ENCODE measurements at regions not wholly inside any gene's neighbourhood (a gene's known extent, or its start where the extent isn't known, plus 50 kb on each side); places are given as distances from the start of the nearest gene placed in this dataset.
"Not testable (repeated sequence)": the region's sequence is repeated elsewhere in the genome, so short reads cannot be mapped to it uniquely, and the experiment has no call there.

DNA sequence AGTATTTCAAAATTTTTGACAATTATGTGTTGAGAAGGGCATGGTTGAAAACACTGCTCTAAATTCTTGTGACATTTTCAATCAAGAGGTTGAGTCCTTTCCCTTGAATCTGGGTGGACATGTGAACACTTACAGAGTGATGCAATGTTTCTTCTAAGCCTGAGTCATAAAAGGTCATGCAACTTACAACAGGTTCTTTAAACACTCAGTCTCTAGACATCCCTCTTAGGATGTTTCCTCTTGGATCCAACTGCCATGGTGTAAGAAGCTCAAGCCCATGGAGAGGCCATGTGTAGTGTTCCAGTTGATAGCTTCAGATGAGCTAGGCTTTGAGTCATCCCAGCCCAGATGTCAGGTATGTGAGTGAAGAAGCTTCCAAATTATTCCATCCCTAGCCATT, 232.2 kb upstream of the MAOA start:
- no peak for DNase-seq

DNA sequence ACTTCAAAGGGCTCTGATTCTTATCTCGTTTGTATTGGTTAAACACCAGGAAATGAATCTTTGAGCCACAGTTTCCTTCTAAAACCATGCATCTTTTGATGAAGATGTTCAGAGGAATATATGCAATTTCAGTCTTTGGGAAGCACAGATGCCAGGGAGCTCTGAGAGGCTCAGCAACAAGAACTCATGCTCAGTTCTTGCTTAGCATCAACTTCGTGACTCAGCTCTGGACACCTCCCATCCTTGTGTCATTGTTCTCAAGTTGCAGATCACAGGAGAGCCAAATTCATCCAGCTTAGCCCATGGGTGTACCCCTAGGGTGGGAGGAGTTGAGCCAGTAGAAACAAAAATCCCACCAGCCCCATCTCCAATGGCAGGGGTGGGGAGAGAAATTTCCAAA, 219.6 kb upstream of the MAOA start:
- no peak for DNase-seq

DNA sequence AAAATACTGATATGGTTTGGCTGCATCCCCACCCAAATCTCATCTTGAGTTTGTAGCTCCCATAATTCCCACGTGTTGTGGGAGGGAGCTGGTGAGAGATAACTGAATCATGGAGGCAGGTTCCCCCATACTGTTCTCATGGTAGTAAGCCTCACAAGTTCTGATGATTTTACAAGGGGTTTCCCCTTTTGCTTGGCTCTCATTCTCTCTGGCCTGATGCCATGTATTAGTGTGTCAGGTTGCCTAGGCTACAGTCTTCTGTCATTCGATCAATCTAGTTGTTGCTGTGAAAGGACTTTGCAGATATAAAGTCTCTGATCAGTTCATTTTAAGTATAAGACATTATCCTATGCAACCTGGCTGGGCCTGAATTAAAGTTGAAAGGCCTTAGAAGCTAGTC, 209.3 kb upstream of the MAOA start:
- DNase-seq, result no peak

DNA sequence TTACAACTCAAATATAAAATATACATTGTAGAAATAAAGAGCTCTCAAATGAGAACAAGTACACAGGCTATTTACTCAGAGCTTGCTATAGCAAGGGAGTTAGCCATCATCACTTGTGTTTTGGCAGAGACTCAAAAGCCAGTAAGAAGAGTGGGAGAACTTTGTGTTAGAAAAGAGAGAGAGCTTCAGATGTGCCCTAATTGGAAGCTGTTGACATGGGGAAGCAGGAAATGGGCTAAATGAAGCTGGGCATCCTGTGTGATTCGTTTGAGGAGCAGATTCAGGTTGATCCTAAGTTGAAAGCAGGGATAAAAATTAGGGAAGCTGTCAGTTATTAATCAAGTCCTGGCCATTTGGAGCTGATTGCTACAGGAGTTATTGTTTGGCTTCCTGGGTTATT, 207.4 kb upstream of the MAOA start:
- DNase-seq, result no peak

DNA sequence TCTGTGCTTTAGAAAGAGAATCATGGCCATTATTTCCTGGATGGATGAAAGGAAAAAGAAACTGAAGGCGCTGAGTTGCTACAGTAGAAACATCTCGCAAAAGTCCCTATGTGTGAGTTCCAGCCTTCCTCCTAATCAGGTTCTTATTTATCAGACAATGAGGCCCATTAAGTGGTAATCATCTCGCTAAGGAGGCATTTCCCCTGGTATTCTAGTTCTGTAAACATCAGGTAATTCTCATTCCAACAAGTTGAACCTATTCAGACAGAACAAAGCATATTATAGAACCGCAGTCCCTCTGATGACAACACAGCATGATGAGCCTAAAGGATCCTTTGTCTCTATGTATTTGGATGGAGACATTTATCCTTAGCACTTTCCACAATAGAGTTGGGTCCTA, 205.7 kb upstream of the MAOA start:
- no peak for DNase-seq

DNA sequence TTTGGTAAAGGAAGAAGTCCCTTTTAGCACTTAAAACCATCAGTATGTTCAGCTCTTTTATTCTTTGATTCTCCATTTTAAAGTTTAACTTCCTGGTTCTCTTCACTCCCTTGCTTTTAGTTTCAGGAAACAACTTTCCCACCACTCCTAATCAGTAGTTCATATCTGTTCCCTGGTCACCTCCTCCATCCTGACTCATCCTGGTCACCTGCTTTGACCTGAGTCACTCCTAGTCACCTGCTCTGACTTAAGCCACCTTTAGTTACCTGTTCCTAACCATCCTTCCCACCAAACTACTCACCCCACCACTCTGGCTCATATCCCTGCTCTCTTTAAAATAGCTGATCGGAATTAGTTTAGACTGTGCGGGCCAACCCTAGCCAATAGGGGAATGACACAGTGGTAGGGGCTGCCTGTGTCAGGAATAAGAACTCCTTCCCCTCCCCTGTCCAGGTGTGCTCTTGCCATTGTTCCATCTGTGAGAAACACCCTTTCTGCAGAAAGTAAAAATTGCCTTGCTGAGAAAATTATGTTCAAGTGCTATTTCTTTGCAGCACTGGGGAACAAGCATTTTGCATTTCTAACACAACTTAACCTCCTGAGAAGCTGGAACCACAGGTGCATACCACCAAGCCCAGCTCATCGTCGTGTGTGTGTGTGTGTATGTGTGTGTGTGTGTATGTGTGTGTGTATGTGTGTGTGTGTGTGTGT, 204.0 kb upstream of the MAOA start:
- not testable (repeated sequence) for DNase-seq

DNA sequence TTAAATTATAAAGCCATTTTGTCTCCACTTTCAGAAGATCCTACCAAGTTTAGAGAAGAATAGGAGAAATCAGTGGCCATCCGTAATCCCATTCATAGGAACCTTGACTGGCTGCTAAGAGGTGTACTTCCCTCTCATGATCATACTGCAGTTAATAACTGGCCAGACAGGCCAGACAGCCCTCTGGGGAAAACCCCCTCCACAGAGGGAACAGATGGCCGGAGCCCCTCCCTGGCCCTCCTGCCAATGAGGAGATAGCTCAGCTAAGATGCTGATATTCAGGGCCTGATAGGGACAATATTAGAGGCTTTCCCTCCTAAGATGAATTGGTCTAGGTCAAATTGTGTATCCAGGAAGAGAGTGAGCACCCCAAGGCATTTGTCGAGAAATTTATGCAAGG, 200.0 kb upstream of the MAOA start:
- no peak for DNase-seq

DNA sequence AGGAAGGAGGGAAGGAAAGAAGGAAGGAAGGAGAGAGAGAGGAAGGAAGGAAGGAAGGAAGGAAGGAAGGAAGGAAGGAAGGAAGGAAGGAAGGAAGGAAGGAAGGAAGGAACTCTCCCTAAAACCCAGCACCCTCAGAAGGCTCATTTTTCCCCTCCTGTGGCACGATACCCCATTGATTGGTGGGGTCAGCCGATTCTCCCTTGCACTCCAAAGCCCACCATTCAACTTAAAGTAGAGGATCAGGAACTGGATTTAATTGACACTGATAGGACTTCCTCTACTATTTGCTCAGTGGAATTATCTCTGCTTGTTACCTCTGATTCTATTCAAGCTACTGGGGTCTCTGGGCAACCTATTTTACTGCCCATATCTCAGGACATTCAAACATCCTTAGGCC, 199.2 kb upstream of the MAOA start:
- no peak for DNase-seq

DNA sequence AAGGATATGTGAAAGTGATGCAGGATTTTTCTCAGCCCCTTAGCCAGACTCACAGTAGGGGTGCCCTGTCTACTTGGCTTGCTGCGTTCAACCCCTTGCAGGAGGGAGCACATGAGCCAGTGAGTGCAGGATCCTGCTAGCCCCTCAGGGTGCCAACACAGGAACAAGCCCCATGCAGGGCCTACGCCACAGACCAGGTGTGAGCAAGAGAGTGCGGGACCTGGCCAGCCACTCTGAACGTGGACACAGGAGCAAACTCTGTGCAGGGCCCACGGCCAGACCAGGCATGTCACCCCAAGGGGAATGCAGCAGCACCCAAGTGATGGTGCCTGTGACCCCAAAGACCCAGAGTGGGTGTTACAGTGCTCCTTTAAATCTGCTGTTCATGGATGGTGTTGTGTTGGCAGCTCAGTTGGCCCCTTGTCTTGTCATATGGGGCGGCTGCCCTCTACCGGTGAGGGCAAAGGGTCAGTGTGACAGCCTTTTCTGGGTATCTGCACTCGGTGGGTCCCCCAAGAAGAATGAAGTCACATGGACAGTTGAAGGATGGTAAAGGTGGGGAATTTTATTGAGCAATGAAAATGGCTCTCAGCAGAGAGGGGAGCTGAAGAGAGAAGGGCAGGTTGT, 188.4 kb upstream of the MAOA start:
- no peak for DNase-seq

DNA sequence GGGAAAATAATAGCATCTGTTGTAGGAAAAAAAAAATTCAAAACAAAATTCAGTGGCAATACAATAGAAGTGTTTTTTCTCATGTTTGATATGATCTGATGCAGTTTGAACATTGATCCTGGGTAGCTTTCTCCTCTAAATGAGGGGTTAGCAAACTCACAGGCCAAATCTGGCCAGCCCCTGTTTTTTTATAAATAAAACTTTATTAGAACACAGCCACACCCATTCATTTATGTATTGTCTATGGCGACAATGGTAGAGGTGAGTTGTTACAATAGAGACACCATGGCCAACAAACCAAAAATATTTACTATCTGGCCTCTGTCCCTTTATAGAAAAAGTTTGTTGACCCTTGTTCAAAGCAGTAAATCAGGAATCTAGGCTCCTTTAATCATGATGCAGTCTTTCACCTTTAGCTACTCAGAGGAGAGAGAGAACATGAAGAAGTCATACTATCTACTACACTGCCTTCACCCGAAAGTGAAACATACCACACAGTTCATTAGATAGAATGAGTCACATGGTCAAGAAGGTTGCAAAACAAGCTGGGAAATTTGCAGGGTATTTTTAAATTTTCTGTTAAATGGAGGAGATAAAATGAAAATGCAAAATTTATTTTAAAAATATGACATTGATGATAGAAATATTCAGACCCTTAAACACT, 186.6 kb upstream of the MAOA start:
- DNase-seq, result no peak

DNA sequence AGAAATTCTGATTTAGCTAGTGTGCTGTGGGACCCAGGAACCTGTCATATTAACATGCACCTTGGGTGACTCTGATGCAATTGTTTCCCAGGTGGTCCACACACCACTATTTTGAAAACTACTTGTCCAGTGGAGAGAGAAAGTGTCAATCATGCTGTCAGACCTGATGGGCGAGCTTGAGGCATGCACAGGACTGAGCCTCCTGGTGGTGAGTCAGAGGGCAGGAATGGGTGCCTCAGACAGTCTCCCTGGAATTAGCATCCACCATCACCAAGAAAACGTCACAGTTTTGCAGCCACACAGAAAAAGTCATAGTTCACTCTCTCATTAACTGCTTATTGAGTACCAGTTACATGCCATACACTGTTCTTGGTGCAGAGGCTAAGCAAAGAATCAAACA, 181.8 kb upstream of the MAOA start:
- DNase-seq, result no peak

DNA sequence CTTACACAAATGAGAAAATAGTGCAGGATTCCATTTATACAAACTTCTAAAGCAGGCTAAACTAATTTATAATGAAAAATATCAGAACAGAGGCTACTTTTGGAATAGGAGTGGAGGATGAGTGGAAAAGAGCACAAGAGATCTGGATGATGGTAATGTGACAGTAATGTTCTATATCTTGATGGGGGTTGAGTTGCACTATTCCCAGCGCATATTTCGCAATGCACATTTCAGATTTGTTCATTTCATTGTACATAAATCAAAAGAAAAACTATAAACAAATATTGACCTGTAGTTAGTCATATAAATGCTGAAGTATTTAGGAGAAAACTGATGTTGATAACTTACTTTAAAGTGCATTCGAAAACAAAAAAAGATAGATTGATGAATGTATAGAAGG, 177.0 kb upstream of the MAOA start:
- no peak for DNase-seq

DNA sequence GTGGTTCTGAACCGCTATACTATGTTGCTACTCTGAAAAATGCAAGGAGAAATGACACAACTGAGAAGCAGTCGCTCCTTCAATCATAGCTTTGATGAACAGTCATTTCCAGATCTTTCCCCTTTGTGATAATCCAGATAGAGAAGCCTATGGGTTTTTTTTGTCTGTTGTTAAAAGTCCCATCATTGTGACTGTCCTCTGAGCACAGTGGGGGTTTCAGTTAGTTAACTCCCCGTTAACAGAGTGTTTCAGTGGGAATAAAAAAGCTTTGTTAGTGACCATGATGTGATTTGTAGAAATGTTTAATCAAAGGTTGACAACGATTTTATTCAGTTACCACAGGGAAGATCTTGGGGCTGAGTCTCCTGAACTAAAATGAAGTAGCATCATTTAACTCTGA, 176.2 kb upstream of the MAOA start:
- no peak for DNase-seq

DNA sequence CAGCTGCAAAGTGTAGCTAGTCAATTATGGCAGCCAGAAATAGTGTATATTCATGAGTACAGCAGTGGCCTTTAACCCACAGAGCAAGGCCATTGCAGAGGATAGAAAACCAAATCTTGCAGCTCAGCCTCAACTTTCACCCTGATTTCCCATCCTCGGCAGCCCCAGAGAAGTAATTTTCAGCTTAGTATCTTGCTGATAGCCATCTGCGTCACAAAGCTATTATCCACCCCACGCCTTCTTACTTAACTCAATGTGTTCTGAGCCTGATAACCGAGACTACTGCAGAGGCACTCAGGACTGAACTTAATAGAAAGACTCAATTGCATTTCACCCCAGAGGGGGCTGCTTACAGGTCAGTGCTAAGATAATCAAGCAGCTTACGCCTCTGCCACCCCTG, 174.5 kb upstream of the MAOA start:
- no peak for DNase-seq

DNA sequence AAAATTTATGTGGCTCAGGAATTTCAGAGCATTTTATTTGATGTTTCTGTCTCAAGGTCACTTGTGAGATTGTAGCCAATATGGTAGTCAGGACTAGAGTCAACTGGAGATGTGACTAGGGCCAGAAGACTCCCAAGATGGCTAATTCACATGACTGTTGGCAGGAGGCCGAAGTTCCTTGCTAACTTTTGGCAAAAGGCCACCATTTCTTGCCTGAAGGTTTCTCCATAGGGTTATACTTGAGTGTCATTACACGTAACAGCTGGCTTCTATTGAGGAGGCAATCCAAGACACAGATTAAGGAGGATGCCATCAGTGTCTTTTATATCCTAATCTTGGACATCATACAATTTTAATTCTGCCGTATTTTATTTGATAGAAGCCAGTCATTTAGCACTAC, 162.3 kb upstream of the MAOA start:
- no peak for DNase-seq

DNA sequence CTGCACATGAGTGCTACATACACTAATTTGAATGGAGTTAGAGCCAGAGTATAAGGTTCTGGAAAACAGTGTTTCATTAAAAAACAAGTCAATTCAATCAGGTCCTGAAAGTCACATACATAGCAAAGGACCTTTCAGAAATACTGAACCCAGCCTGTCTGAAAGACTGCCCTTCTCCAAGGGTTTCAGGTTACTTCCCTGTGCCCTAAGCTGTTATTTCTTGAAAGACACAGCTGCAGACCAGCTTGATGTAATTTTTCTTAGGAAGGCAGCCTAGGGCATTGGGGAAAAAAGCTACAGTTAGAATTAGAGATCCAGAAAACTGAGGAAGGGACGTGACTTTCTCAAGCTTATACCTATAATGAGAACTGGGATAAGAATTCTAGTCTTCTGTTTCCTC, 155.9 kb upstream of the MAOA start:
- DNase-seq, result no peak

DNA sequence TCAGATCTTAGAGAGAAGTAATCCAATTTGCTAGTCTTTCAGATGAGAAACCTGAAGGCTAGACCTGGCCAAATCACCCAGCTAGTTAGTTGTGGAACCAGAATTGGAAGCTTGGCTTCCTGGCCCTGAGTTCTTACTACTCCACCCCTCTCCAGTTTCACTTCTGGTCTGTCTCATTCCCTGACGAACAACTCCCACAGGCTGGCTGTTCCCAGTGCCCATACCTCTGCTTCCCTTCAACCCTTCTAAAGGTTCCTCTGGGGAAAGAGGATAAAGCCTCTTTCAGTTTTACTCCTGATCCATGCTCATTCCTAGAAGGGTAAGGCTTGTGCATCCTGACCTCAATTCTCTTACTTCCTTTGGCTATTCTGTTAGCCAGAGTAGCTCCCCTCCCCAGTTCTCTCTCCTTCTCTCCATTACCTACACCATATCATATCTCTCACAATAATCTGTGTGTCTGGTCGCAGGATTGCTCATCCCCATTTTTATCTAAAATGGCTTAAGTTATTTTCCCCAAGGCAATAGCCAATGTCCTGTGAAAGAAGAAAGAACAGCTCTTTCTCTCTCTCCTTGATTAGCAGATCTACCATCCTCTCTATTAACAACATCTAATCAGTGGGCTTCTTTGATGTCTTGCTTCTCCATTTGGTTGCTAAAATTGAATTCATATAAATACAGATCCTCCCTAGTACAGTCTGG, 155.0 kb upstream of the MAOA start:
- DNase-seq, result no peak

DNA sequence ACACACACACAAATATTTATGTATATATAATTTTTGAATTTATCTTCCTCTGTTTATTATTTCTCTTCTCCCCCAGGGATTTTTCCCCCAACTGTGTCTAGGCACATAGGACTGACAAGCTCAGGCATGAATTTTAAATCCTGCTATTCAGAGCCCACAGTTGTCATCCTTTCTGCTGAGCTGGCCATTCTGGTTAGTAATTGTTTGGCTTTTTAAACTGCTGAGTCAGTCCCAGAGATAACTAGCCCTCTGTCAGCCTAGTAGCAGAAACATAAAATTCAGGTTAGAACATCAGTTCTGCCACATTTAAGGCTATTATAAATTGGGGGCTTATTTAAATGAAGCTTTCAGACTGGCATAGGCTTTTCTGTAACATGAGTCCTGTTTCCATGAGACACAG, 151.7 kb upstream of the MAOA start:
- no peak for DNase-seq

DNA sequence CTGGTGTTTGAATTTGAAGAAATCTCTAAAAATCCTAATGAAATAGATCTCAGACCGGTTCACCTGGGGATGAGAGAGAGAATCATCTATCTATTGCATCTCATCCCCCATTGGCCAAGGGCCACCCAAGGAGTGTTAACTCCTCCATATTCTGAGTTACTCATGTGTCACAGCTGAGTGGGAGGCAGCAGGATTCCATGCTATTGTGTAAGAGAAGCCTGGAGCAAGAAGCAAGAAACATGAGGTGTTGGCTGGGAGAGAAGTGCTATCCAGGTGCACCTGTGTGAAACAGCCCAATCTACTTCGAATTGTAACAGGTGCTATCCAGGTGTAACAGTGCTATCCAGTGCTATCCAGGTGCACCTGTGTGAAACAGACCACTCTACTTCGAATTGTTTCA, 150.3 kb upstream of the MAOA start:
- no peak for DNase-seq

DNA sequence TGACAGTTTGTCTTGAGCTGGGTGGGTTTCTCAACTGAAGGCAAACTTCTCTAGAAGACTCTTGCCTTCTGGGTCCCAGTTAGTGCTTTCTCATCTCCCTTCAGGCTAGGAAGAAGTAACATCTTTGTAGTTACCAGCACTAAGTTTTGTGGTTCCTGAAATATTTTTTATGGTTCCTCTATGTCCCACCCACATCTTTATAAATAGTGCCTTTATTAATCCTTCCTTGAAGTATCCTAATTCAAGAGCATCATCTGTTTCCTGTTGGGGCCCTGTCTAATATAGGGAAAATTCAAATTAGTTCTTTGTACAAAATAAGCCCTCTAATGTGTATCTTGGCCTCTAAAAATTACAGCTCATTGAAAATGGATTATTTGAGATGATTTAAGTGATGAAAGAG, 147.4 kb upstream of the MAOA start:
- no peak for DNase-seq

DNA sequence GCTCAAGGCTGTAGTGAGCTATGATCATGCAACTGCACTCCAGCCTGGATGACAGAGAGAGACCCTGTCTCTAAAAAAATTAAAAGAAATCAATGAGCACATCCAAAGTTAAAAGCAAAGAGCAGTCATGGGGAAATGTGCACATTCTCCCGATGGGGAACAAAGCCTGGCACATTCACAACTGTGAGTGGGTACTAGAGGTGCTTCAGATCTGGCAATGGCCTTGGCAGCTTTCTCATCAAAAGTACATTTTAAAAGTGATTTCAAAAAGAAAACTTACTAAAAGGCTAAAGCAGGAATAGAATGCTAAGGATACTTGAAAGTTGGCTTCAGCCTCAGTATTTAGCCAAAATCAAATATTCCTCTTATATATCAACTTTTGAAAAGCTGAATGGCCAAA, 145.9 kb upstream of the MAOA start:
- DNase-seq, result no peak

DNA sequence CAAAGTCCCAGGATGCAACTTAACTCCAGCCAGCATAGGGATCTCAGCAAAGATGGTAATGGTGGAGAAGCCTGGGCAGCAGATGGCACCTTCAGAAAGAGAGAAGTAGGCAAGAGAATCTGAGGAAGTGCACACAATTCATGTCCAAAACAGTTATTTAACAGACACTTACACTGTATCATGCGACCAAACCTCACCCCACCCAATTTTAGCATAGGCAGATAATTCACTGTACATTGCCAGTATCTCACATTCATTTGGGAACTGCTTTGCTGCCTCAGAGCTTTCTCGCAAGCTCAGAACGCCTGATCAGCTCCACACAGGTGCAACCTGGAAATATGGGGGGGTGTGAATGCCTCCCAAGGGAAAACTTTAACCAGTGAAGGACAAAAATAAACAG, 143.0 kb upstream of the MAOA start:
- DNase-seq, result no peak

DNA sequence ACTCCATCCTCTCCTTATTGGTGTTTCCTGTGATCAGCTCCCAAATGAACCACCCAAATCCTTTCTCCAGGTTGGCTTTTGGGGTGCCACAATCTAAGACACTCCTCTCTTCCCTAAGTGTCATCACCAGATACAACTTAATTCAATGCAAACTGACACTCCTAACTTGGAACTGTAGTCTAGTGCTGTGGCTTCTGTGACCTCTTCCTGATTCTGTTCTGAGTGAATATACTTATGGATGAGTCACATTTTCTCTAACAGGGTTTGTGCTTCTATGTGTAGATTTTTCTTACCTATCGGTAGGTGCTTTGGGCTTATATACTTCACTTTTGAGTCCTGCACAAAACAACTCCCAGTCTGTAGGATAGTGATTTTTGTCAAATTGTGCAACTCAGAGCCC, 141.3 kb upstream of the MAOA start:
- DNase-seq, result no peak

DNA sequence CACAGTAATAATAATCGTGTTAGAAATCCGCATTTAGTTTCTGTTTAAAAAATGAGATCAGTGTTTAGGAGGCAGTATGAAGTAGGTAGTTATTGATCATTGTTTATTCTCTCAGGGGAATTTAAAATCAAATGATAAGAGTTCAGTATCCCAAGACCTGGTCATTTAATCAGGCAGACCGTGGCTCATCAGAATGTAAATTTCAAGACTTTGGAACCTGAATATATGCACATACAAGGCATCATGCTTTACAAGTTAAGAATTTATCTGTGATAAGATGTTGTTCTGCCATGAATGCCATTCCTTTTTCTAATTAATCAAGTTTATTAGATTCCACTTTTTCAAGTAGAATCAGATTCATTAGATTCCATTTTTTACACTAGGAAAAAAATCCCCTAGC, 133.5 kb upstream of the MAOA start:
- DNase-seq, result no peak
